Glutamatergic neuron (in vitro differentiated cells): ENCODE measurements at regions not wholly inside any gene's neighbourhood (a gene's known extent, or its start where the extent isn't known, plus 50 kb on each side); places are given as distances from the start of the nearest gene placed in this dataset.

Experiments used
- DNase-seq: peaks from one replicate; pipeline ENCODE4 v3.0.0; 2022
- H3K27ac Mint-ChIP-seq: one replicate; pipeline ENCODE4 v1.8.0; 2020; ENCODE audit warnings: mild to moderate bottlenecking, mixed read lengths, inconsistent platforms; ENCODE audit not compliant: unreplicated experiment
- H3K27me3 Mint-ChIP-seq: one replicate; pipeline ENCODE4 v1.8.0; 2020; ENCODE audit warnings: mild to moderate bottlenecking, moderate library complexity, mixed read lengths, inconsistent platforms; ENCODE audit not compliant: unreplicated experiment
- H3K36me3 Mint-ChIP-seq: one replicate; pipeline ENCODE4 v1.8.0; 2020; ENCODE audit warnings: mild to moderate bottlenecking, mixed read lengths, inconsistent platforms; ENCODE audit not compliant: unreplicated experiment
- H3K4me1 Mint-ChIP-seq: one replicate; pipeline ENCODE4 v1.8.0; 2020; ENCODE audit warnings: mild to moderate bottlenecking, low read depth, mixed read lengths, inconsistent platforms; ENCODE audit not compliant: unreplicated experiment
- H3K4me3 Mint-ChIP-seq: one replicate; pipeline ENCODE4 v1.8.0; 2020; ENCODE audit warnings: mild to moderate bottlenecking, mixed read lengths, inconsistent platforms; ENCODE audit not compliant: unreplicated experiment
- H3K9me3 Mint-ChIP-seq: one replicate; pipeline ENCODE4 v1.8.0; 2020; ENCODE audit warnings: mild to moderate bottlenecking, moderate library complexity, mixed read lengths, inconsistent platforms; ENCODE audit not compliant: unreplicated experiment
- CTCF ChIP-seq: fragments of 200-600 bp; sonication (generic); IDR thresholded peaks from one replicate; pipeline ENCODE4 v1.5.0; 2021; ENCODE audit not compliant: partially characterized antibody, unreplicated experiment

DNA sequence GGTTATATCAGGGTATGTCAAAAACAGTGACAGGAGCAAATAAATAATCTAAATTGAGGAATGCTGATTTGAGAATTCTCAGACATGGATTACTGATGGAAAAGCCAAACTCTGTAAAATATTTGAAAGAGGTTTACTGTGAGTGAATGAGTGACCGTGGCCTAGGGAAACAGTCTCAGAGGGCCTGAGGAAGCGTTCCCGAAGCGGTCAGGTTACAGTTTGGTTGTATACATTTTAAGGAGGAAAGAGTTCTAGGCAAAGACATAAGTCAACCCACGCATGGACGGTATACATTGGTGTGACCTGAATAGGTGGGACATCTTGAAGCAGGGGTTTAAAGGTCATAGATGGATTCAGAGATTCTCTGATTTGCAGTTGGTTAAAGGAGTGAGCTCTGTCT lies 771.7 kb downstream of the KCNJ18 start:
- H3K4me3 Mint-ChIP-seq, result no peak overlapping the region
- peaks cover 5% of the 10 kb centered on the region for H3K27me3 Mint-ChIP-seq
- peaks cover 8% of the 10 kb centered on the region for H3K36me3 Mint-ChIP-seq
- no peak for DNase-seq
- no peak overlapping the region for H3K27ac Mint-ChIP-seq
- peaks cover 23% of the 10 kb centered on the region for H3K9me3 Mint-ChIP-seq
- no peak for TF ChIP-seq CTCF
- no peaks in the 10 kb centered on the region for H3K4me1 Mint-ChIP-seq

DNA sequence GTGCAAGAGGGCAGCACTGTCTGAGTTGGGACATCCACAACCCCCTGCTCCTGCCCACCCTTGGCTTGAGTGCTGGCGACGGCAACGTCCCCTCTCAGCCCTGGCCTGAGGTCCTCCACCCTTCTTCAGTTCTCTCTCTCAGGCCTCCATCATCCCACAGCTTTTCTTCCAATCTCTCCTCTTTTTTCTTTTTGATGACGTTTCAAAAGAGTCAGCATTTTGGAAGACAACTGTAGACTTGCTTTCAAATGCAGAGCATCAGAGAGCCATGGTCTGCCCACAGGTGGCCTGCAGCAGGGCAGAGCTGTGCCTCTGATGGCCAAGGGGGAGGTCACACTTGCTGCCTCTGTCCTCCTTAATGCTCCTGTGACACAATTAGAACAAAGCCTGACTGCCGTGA lies 775.4 kb downstream of the KCNJ18 start:
- no peak overlapping the region for H3K27ac Mint-ChIP-seq
- no peak for TF ChIP-seq CTCF
- no peak for DNase-seq
- H3K27me3 Mint-ChIP-seq, result peaks cover 5% of the 10 kb centered on the region
- peaks cover 10% of the 10 kb centered on the region for H3K36me3 Mint-ChIP-seq
- H3K9me3 Mint-ChIP-seq, result peaks cover 14% of the 10 kb centered on the region
- H3K4me3 Mint-ChIP-seq, result no peak overlapping the region
- H3K4me1 Mint-ChIP-seq, result no peaks in the 10 kb centered on the region

DNA sequence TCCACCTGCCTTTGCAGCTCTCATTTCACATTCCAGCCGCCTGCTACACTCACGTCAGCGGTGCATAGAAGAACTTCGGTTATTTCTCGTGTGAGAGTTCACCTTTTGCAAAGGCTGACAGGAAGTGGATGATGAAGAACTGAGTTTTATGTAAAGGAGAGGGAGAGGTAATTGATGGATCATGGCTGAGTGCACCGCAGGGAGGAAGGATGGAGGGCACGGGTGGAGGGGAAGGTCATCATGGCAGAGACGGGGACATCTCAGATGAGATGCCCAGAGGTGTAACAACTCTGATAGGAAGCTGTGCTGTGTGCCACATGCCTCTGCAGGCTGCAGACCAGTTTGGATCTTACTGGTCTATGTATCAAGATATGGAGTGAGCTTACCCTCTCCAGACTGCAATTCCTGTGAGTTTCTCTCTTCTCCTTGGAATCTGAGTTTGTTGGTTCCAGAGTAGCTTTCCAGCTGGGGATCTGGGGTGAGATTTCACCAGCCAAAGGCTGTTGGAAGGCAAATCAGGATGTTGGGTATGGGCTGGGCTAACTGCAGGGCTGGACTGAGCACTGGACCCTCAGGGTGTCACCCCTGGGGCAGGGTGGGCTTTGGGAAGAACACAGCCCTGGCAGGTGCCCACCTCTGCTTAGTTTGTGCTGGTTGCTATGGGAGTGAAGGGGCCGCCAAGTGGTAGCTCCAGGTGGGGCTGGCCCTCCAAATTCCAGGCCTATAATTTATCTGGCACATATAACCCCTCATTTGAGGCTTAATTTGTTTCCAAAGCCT lies 777.0 kb downstream of the KCNJ18 start:
- peaks cover 3% of the 10 kb centered on the region for H3K27me3 Mint-ChIP-seq
- H3K36me3 Mint-ChIP-seq, result peaks cover 10% of the 10 kb centered on the region
- no peak overlapping the region for H3K27ac Mint-ChIP-seq
- TF ChIP-seq CTCF, result no peak
- no peak for DNase-seq
- no peak overlapping the region for H3K4me3 Mint-ChIP-seq
- peaks cover 14% of the 10 kb centered on the region for H3K9me3 Mint-ChIP-seq
- H3K4me1 Mint-ChIP-seq, result no peaks in the 10 kb centered on the region

DNA sequence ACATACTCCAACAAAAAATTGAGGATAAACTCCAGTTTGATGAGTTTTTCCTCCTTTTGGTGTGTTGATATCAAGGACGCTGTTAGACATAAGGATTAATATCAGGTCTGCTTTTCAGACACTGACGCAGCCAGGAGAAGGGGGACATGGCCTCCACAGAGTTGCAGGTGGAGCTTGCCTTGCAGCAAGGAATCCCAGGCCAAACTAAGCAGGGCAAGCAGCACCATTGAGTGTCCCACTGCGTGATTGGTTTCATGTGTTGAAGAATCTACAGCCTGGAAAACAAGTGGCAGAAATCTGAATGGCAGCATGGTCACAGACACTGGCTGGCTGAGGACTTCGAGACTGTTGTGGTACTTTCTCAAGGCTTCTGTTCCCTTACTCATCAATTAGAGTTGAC lies 777.6 kb downstream of the KCNJ18 start:
- no peak overlapping the region for H3K27ac Mint-ChIP-seq
- peaks cover 3% of the 10 kb centered on the region for H3K27me3 Mint-ChIP-seq
- peaks cover 11% of the 10 kb centered on the region for H3K9me3 Mint-ChIP-seq
- H3K4me1 Mint-ChIP-seq, result no peaks in the 10 kb centered on the region
- TF ChIP-seq CTCF, result no peak
- no peak overlapping the region for H3K4me3 Mint-ChIP-seq
- H3K36me3 Mint-ChIP-seq, result peaks cover 10% of the 10 kb centered on the region
- DNase-seq, result no peak

- Mint-ChIP-seq H3K4me3 (no peak overlapping the region), H3K27me3 (peaks cover 3% of the 10 kb centered on the region), H3K36me3 (peaks cover 10% of the 10 kb centered on the region), H3K4me1 (no peaks in the 10 kb centered on the region), H3K9me3 (peaks cover 14% of the 10 kb centered on the region), H3K27ac (no peak overlapping the region)
- no peak for TF ChIP-seq CTCF
- DNase-seq, result no peak
These were observed 778.3 kb downstream of the KCNJ18 start for GRCh38 chr17:22470411-22471175.
